Heart left ventricle (tissue), 16 donors: ENCODE measurements at regions not wholly inside any gene's neighbourhood (a gene's known extent, or its start where the extent isn't known, plus 50 kb on each side); places are given as distances from the start of the nearest gene placed in this dataset.

Source experiments
- ATAC-seq, 4 donors: fragments of 200-7000 bp; cut with Tn5 transposase; one replicate each; pipeline ENCODE4 v1.9.1; 2020 to 2022; ENCODE audit warnings: moderate library complexity in 4 of 4, mild to moderate bottlenecking in 3 of 4, moderate number of reproducible peaks in 1 of 4
- DNase-seq, 5 donors: peaks; one replicate each; pipeline ENCODE4 v3.0.0-alpha.2; 2020
- H3K27ac ChIP-seq, 12 donors: fragments of 200-600 bp; sonication (generic) in 4 of 12; one replicate each; pipeline versions ENCODE4 v1.5.0 to v1.8.0; 2016 to 2022; ENCODE audit warnings: mild to moderate bottlenecking in 2 of 12
- H3K27me3 ChIP-seq, 9 donors: fragments of 200-600 bp; sonication (generic) in 2 of 9; one replicate each; pipeline versions ENCODE4 v1.5.1 to v1.8.0; 2016 to 2022; ENCODE audit warnings: mild to moderate bottlenecking in 3 of 9
- H3K36me3 ChIP-seq, 9 donors: fragments of 200-600 bp; sonication (generic) in 2 of 9; one replicate each; pipeline versions ENCODE4 v1.5.0 to v1.8.0; 2018 to 2022; ENCODE audit warnings: mild to moderate bottlenecking in 2 of 9
- H3K4me1 ChIP-seq, 12 donors: fragments of 200-600 bp; sonication (generic) in 4 of 12; one replicate each; pipeline versions ENCODE4 v1.5.0 to v1.8.0; 2016 to 2022; ENCODE audit warnings: mild to moderate bottlenecking in 3 of 12
- H3K4me3 ChIP-seq, 12 donors: fragments of 200-600 bp; sonication (generic) in 4 of 12; one replicate each; pipeline versions ENCODE4 v1.5.0 to v1.8.0; 2017 to 2022; ENCODE audit warnings: mild to moderate bottlenecking in 9 of 12, moderate library complexity in 4 of 12
- H3K9me3 ChIP-seq, 12 donors: fragments of 200-600 bp; sonication (generic) in 4 of 12; one replicate each; pipeline versions ENCODE4 v1.5.0 to v1.8.0; 2016 to 2022; ENCODE audit warnings: mild to moderate bottlenecking in 1 of 12
- POLR2A ChIP-seq, 2 donors: fragments of 450-650 bp; IDR thresholded peaks; one replicate each; pipeline ENCODE4 v1.6.1; 2017; ENCODE audit warnings: antibody characterized with exemption in 2 of 2, mild to moderate bottlenecking in 2 of 2, moderate library complexity in 2 of 2
- WGBS, 4 donors: extraction: QIAGEN DNeasy Blood & Tissue Kit in 2 of 4; methylation state at CpG; one replicate each; pipeline versions ENCODE4 v1.1.5 to v1.1.7; 2013 to 2018; 5-methylcytosine and 5-hydroxymethylcytosine counted together
- intact Hi-C, 10 donors: fragments of 100-400 bp; cut with DNase I; formaldehyde crosslinking; loops; one replicate each; pipeline versions ENCODE4 v1.11.1 to v1.14.2; 2022
- TF ChIP-seq, protein P1 (sequence below), 12 donors: fragments of 200-600 bp; sonication (generic) in 4 of 12; IDR thresholded peaks; one replicate each; pipeline versions ENCODE4 v1.5.0 to v1.8.0; 2018 to 2022; ENCODE audit warnings: antibody characterized with exemption in 12 of 12, mild to moderate bottlenecking in 5 of 12
- donor health status: ischemic (EF 13 %, LVEDD 7.1; RV severe dilation, severe dysfunction).
- donor health status: healthy with polysubstance abuse.
- donor health status: DM: no; HTN: yes; CAD: no.
- donor health status: DM: no; HTN: no; CAD: no.
- donor health status: ischemic (EF 25% LVEDD 6.9; RV normal size, moderate dysfunction).
- donor health status: ischemic (EF 25% LVEDD 5.7; RV mildly dilated, moderate dysfunction).
- donor health status: healthy.
- donor health status: DM: yes; HTN: yes; CAD: no.
- donor health status: ischemic (EF 35%, LVEDD 5.7; RV mildly dilated, moderate dysfunction).
- donor health status: nonischemic (EF 11% LVEDD 7.7; RV severe dilation, severe dysfunction).
- donor health status: DM: yes; HTN: yes; CAD: no.
- donor health status: PGD.
- donor health status: ischemic (EF 29% LVEDD 5.4; RV normal size, mild dysfunction).
- donor health status: nonischemic (EF 23%, LVEDD 6.1; RV moderate dilation, normal function).

DNA sequence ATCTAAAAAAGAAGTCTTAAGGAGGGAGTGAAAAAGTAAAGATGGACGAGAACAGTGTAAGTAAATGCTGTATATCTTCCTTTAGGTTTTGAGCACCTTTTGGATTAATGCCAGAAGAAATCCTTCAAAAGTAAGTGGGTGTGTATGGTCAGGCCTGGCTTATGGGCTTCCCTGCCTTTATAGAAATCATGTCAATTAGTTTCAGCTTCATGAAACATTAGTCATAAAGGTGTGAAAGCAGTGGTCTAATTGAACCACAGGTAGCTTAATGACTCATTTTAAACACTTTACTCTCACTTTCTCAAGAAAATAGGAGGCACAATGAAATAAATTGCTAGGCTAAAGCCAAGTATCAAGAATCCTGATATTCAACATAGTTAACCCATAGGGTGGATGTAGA, 467.4 kb upstream of the DPPA4 start:
- 85 to 95% (median 92%) methylated on average over 1 of the region's 1 CpG for WGBS, 4 donors
- no peak overlapping the region for H3K4me3 ChIP-seq
- peaks cover 0 to 33% (median 0%) of the 10 kb centered on the region in 12 donors for H3K4me1 ChIP-seq
- TF ChIP-seq, protein P1, sequence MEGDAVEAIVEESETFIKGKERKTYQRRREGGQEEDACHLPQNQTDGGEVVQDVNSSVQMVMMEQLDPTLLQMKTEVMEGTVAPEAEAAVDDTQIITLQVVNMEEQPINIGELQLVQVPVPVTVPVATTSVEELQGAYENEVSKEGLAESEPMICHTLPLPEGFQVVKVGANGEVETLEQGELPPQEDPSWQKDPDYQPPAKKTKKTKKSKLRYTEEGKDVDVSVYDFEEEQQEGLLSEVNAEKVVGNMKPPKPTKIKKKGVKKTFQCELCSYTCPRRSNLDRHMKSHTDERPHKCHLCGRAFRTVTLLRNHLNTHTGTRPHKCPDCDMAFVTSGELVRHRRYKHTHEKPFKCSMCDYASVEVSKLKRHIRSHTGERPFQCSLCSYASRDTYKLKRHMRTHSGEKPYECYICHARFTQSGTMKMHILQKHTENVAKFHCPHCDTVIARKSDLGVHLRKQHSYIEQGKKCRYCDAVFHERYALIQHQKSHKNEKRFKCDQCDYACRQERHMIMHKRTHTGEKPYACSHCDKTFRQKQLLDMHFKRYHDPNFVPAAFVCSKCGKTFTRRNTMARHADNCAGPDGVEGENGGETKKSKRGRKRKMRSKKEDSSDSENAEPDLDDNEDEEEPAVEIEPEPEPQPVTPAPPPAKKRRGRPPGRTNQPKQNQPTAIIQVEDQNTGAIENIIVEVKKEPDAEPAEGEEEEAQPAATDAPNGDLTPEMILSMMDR (IDR thresholded peaks at IDR 0.05), result no peak
- no peak for TF ChIP-seq POLR2A (IDR thresholded peaks at IDR 0.05)
- DNase-seq (no peak), ATAC-seq (no peak)
- H3K27me3 ChIP-seq, result no peaks in the 10 kb centered on the region
- intact Hi-C loops, result no loop called here
- H3K36me3 ChIP-seq, result no peaks in the 10 kb centered on the region
- peaks cover 0 to 9% (median 0%) of the 10 kb centered on the region in 12 donors for H3K9me3 ChIP-seq
- no peak overlapping the region for H3K27ac ChIP-seq

GRCh38 chr3:109806929-109807328, 469.6 kb upstream of the DPPA4 start:
- intact Hi-C loops, result no loop called here
- ATAC-seq, result peak in 3 of 4 donors; percentile 70 to 76 (median 75)
- TF ChIP-seq POLR2A (IDR thresholded peaks at IDR 0.05), result no peak
- TF ChIP-seq, protein P1 (IDR thresholded peaks at IDR 0.05), result no peak

GRCh38 chr3:109809513-109809912, 472.2 kb upstream of the DPPA4 start:
- Histone ChIP-seq H3K27me3 (no peaks in the 10 kb centered on the region), H3K36me3 (no peaks in the 10 kb centered on the region), H3K4me3 (no peak overlapping the region), H3K4me1 (peaks cover 0 to 33% (median 0%) of the 10 kb centered on the region in 12 donors), H3K27ac (no peak overlapping the region), H3K9me3 (no peaks in the 10 kb centered on the region)
- DNase-seq, result no peak
- 86 to 91% (median 87%) methylated on average over 3 of the region's 3 CpGs for WGBS, 4 donors
- no peak for ATAC-seq
- no peak for TF ChIP-seq POLR2A (IDR thresholded peaks at IDR 0.05)
- TF ChIP-seq, protein P1 (IDR thresholded peaks at IDR 0.05), result no peak
- intact Hi-C loops, result no loop called here

More at GRCh38 chr3:109806929-109807328, 469.6 kb upstream of the DPPA4 start:
- peak overlapping the region in 1 of 12 donors; percentile 28 for H3K4me3 ChIP-seq
- peaks cover 0 to 33% (median 0%) of the 10 kb centered on the region in 12 donors for H3K4me1 ChIP-seq
- peak overlapping the region in 3 of 12 donors; percentile 2 to 76 (median 25) for H3K27ac ChIP-seq
- no peaks in the 10 kb centered on the region for H3K36me3 ChIP-seq
- H3K27me3 ChIP-seq, result no peaks in the 10 kb centered on the region
- no peak for DNase-seq
- H3K9me3 ChIP-seq, result no peaks in the 10 kb centered on the region
- 39 to 50% (median 46%) methylated on average over 4 of the region's 4 CpGs for WGBS, 4 donors

- no peak for TF ChIP-seq POLR2A (IDR thresholded peaks at IDR 0.05)
- TF ChIP-seq, protein P1 (IDR thresholded peaks at IDR 0.05), result no peak
- WGBS, 4 donors, result 18 to 76% (median 38%) methylated on average over 3 of the region's 3 CpGs
Observed at GRCh38 chr3:109818081-109818480, 480.7 kb upstream of the DPPA4 start.

More at GRCh38 chr3:109818081-109818480, 480.7 kb upstream of the DPPA4 start:
- H3K4me3 ChIP-seq, result no peak overlapping the region
- H3K36me3 ChIP-seq, result no peaks in the 10 kb centered on the region
- no peak for DNase-seq
- intact Hi-C loops, result no loop called here
- H3K27ac ChIP-seq, result no peak overlapping the region
- ATAC-seq, result no peak
- H3K4me1 ChIP-seq, result no peaks in the 10 kb centered on the region
- H3K27me3 ChIP-seq, result no peaks in the 10 kb centered on the region
- no peaks in the 10 kb centered on the region for H3K9me3 ChIP-seq
